ENCODE measurements at regions not wholly inside any gene's neighbourhood (a gene's known extent, or its start where the extent isn't known, plus 50 kb on each side); places are given as distances from the start of the nearest gene placed in this dataset. TPM values are rescaled to one million over a fixed set of nuclear protein-coding genes. Genes with fewer than 3 reads are reported as not detected.
"Not testable (repeated sequence)": the region's sequence is repeated elsewhere in the genome, so short reads cannot be mapped to it uniquely, and the experiment has no call there.

GRCh38 chr4:150023489-150023888, 54.8 kb upstream of the DCLK2 start:
- no peak overlapping the region for H3K27ac ChIP-seq

GRCh38 chr4:150026987-150027386, 51.3 kb upstream of the DCLK2 start:
- DNase-seq (ENCODE audit: extremely low spot score in 2 of 2); intact Hi-C loops (cut with DNase I): not testable (repeated sequence)

More at GRCh38 chr4:150023489-150023888, 54.8 kb upstream of the DCLK2 start:
- Histone ChIP-seq H3K27me3 (no peaks in the 10 kb centered on the region), H3K4me3 (no peak overlapping the region), H3K36me3 (no peaks in the 10 kb centered on the region), H3K9me3 (no peaks in the 10 kb centered on the region), H3K4me1 (no peaks in the 10 kb centered on the region)
- intact Hi-C loops (cut with DNase I), result no loop called here
- no peak for DNase-seq (ENCODE audit: extremely low spot score in 2 of 2)
- TF ChIP-seq POLR2AphosphoS5 (IDR thresholded peaks at IDR 0.05; ENCODE audit: insufficient read depth in 1 of 2, low read depth in 1 of 2), result no peak
- TF ChIP-seq CTCF (IDR thresholded peaks at IDR 0.05), result no peak

More at GRCh38 chr4:150026987-150027386, 51.3 kb upstream of the DCLK2 start:
- H3K36me3 ChIP-seq, H3K4me3 ChIP-seq, H3K9me3 ChIP-seq, H3K4me1 ChIP-seq, H3K27me3 ChIP-seq, H3K27ac ChIP-seq: not testable (repeated sequence)

Small RNA genes in the stretch of these regions (small RNA-seq; reads per million reads assigned to genes)
- gene RNA5SP167, result not detected
- not detected for gene RNU6-1230P
